SK-N-SH (cell line): ENCODE measurements at regions not wholly inside any gene's neighbourhood (a gene's known extent, or its start where the extent isn't known, plus 50 kb on each side); places are given as distances from the start of the nearest gene placed in this dataset.

ENCODE experiments used
- CTCF ChIA-PET: fragments of 300-600, 350-600 bp; formaldehyde crosslinking; extraction: SDS; loops from one replicate; lab custom pipeline; 2021; lab: Yijun Ruan, JAX
- POLR2A ChIA-PET: fragments of 350-600 bp; sonication (Branson Sonifier 250); formaldehyde crosslinking; extraction: SDS; loops from one replicate; lab custom pipeline; 2020; ENCODE audit warnings: antibody characterized with exemption, inconsistent platforms; lab: Yijun Ruan, JAX
- DNase-seq: peaks from one replicate; pipeline ENCODE4 v3.0.0; 2012
- H2AFZ ChIP-seq: fragments of 200-600 bp; sonication (generic); 2 replicates; pipeline ENCODE4 v1.8.1; 2016; ENCODE audit warnings: antibody characterized with exemption, mild to moderate bottlenecking, low read depth
- H3F3A ChIP-seq: fragments of 200-600 bp; sonication (generic); replicated peaks from 2 replicates; pipeline ENCODE3; 2016; ENCODE audit warnings: antibody characterized with exemption, mild to moderate bottlenecking; ENCODE audit not compliant: insufficient read depth
- H3K27ac ChIP-seq, 2 experiments: fragments of 200-500 bp in 1 of 2; fragments of 200-600 bp in 1 of 2; sonication (Bioruptor generic) in 1 of 2; sonication (generic), shearing (Covaris generic) in 1 of 2; 2 replicates each; pipeline versions ENCODE4 v1.5.1 to v1.6.1; 2014 to 2016; ENCODE audit warnings: low read depth in 2 of 2, inconsistent platforms in 1 of 2, low read length in 1 of 2, mild to moderate bottlenecking in 1 of 2, mixed read lengths in 1 of 2
- H3K27me3 ChIP-seq: fragments of 200-600 bp; sonication (generic), shearing (Covaris generic); 2 replicates; pipeline ENCODE4 v1.6.1; 2016; ENCODE audit warnings: mixed run types; ENCODE audit not compliant: insufficient read depth
- H3K36me3 ChIP-seq, 2 experiments: fragments of 200-500 bp in 1 of 2; fragments of 200-600 bp in 1 of 2; sonication (Bioruptor generic) in 1 of 2; sonication (generic) in 1 of 2; replicated peaks in 1 of 2; 2 replicates each; pipeline versions ENCODE3 to v1.5.1; 2014 to 2016; ENCODE audit warnings: low read length in 1 of 2, mild to moderate bottlenecking in 1 of 2; ENCODE audit not compliant: insufficient read depth in 2 of 2, control insufficient read depth in 1 of 2
- H3K4me1 ChIP-seq, 2 experiments: fragments of 200-500 bp in 1 of 2; fragments of 200-600 bp in 1 of 2; sonication (Bioruptor generic) in 1 of 2; sonication (generic), shearing (Covaris generic) in 1 of 2; 2 replicates each; pipeline versions ENCODE4 v1.5.1 to v1.6.1; 2014 to 2016; ENCODE audit warnings: low read depth in 1 of 2, low read length in 1 of 2, mixed run types in 1 of 2; ENCODE audit not compliant: insufficient read depth in 2 of 2, control insufficient read depth in 1 of 2
- H3K4me2 ChIP-seq: fragments of 200-600 bp; sonication (generic), shearing (Covaris generic); 2 replicates; pipeline ENCODE4 v1.6.1; 2017; ENCODE audit warnings: mixed run types
- H3K4me3 ChIP-seq, 2 experiments: fragments of 200-500 bp in 1 of 2; fragments of 200-600 bp in 1 of 2; sonication (Bioruptor generic) in 1 of 2; sonication (generic), shearing (Covaris generic) in 1 of 2; 2 replicates each; pipeline versions ENCODE4 v1.5.1 to v1.8.1; 2014 to 2016; ENCODE audit warnings: low read depth in 2 of 2, inconsistent platforms in 1 of 2, low read length in 1 of 2, mild to moderate bottlenecking in 1 of 2, mixed read lengths in 1 of 2, moderate library complexity in 1 of 2
- H3K79me2 ChIP-seq: fragments of 200-600 bp; sonication (generic); 2 replicates; pipeline ENCODE4 v1.8.1; 2017; ENCODE audit warnings: mild to moderate bottlenecking; ENCODE audit not compliant: insufficient read depth
- H3K9ac ChIP-seq: fragments of 200-600 bp; sonication (generic); 2 replicates; pipeline ENCODE4 v1.6.1; 2017; ENCODE audit warnings: mixed run types
- H3K9me2 ChIP-seq: fragments of 200-600 bp; sonication (generic); 2 replicates; pipeline ENCODE4 v1.6.1; 2017; ENCODE audit warnings: mixed run types
- H3K9me3 ChIP-seq: fragments of 200-600 bp; sonication (generic); 2 replicates; pipeline ENCODE4 v1.6.1; 2017; ENCODE audit warnings: mixed run types, mild to moderate bottlenecking, moderate library complexity
- H4K20me1 ChIP-seq: fragments of 200-600 bp; sonication (generic); 2 replicates; pipeline ENCODE4 v1.6.1; 2017; ENCODE audit warnings: mild to moderate bottlenecking, mixed run types; ENCODE audit not compliant: insufficient read depth
- EP300 ChIP-seq, 2 experiments: IDR thresholded peaks; 2 replicates each; pipeline versions ENCODE4 v1.4.0 to v1.6.1; 2012; ENCODE audit warnings: borderline replicate concordance in 1 of 2, low read depth in 1 of 2, low read length in 1 of 2
- EZH2phosphoT487 ChIP-seq: fragments of 200-600 bp; sonication (generic); IDR thresholded peaks from 2 replicates; pipeline ENCODE4 v1.6.1; 2017; ENCODE audit warnings: low read depth, mixed run types, mild to moderate bottlenecking, antibody characterized with exemption, moderate library complexity, borderline replicate concordance
- MEF2A ChIP-seq: IDR thresholded peaks from 2 replicates; pipeline ENCODE4 v1.4.0; 2012; ENCODE audit warnings: low read depth, borderline replicate concordance
- PBX3 ChIP-seq: IDR thresholded peaks from 2 replicates; pipeline ENCODE4; 2012
- POLR2AphosphoS5 ChIP-seq: IDR thresholded peaks from 2 replicates; pipeline ENCODE4 v1.6.1; 2012; ENCODE audit warnings: low read depth, low read length
- RAD21 ChIP-seq: IDR thresholded peaks from 2 replicates; pipeline ENCODE4 v1.6.1; 2012; ENCODE audit warnings: mild to moderate bottlenecking, low read length
- RCOR1 ChIP-seq: fragments of 150-350 bp; IDR thresholded peaks from 2 replicates; pipeline ENCODE4 v1.6.1; 2017; ENCODE audit warnings: antibody characterized with exemption, low read length
- TCF12 ChIP-seq: IDR thresholded peaks from 2 replicates; pipeline ENCODE4 v1.4.0; 2012
- USF2 ChIP-seq: fragments of 150-350 bp; IDR thresholded peaks from 2 replicates; pipeline ENCODE4 v1.6.1; 2017; ENCODE audit warnings: antibody characterized with exemption, low read length, low read depth, borderline replicate concordance
- ZBTB33 ChIP-seq: IDR thresholded peaks from 2 replicates; pipeline ENCODE4 v1.4.0; 2012; ENCODE audit warnings: low read depth, borderline replicate concordance
- WGBS: methylation state at CpG from one replicate; pipeline ENCODE4 v1.1.6; 2017; ENCODE audit warnings: low lambda C conversion rate; 5-methylcytosine and 5-hydroxymethylcytosine counted together
- TF ChIP-seq, protein P1 (sequence below): IDR thresholded peaks from 2 replicates; pipeline ENCODE4 v1.4.0; 2012; ENCODE audit warnings: low read depth

DNA sequence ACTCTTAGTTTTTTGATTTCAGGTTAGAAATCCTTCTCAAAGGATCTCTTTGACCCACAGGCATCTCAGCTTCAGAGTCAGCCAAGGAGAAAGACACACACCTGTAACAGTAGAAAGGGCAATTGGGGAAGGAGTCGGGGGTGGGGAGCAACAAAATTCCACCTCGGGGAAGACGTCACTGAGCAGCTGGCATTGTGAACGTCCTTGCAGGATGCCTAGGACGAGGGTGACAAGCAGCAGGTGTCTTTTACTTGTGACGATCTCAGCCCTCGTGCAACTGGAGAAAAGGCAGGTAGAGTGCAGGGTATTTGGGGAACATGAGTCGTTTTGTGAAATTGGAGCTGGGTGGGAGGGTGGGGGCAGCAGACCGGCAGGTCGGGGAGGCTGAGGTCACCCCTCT lies 627.0 kb downstream of the ACTR3B start:
- Histone ChIP-seq H2AFZ (no peak overlapping the region), H3K27ac (no peak overlapping the region), H3K9me3 (peaks cover 4% of the 10 kb centered on the region; the same call in 1 of the 2 replicates), H4K20me1 (no peaks in the 10 kb centered on the region), H3K4me2 (no peak overlapping the region), H3K9ac (no peak overlapping the region), H3K79me2 (no peaks in the 10 kb centered on the region), H3K9me2 (no peaks in the 10 kb centered on the region), H3K4me3 (no peak overlapping the region), H3K36me3 (no peaks in the 10 kb centered on the region), H3K4me1 (no peaks in the 10 kb centered on the region), H3F3A (no peaks in the 10 kb centered on the region), H3K27me3 (no peaks in the 10 kb centered on the region)
- WGBS: under 1% methylated on average over 10 of the region's 10 CpGs
- DNase-seq: no peak
- TF ChIP-seq EZH2phosphoT487: no peak
- TF ChIP-seq TCF12: no peak
- TF ChIP-seq ZBTB33: no peak
- TF ChIP-seq POLR2AphosphoS5: no peak
- ChIA-PET POLR2A (no interaction called here), CTCF (interaction anchor here (1.2 kb wide), 1 partner anchor 11 kb away, joined by 3 read pairs; no protein-coding TSS in a partner anchor)

- H3F3A ChIP-seq: no peaks in the 10 kb centered on the region
- no peak overlapping the region for H3K27ac ChIP-seq
- no peaks in the 10 kb centered on the region for H3K27me3 ChIP-seq
- POLR2A ChIA-PET: no interaction called here
- H4K20me1 ChIP-seq: no peaks in the 10 kb centered on the region
- no peak for DNase-seq
- H3K36me3 ChIP-seq: no peaks in the 10 kb centered on the region
- no peak for TF ChIP-seq EP300 (IDR thresholded peaks at IDR 0.05; ENCODE audit: borderline replicate concordance in 1 of 2, low read depth in 1 of 2, low read length in 1 of 2)
- TF ChIP-seq, protein P1, sequence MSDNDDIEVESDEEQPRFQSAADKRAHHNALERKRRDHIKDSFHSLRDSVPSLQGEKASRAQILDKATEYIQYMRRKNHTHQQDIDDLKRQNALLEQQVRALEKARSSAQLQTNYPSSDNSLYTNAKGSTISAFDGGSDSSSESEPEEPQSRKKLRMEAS: no peak
- no peak for TF ChIP-seq USF2
- H3K4me2 ChIP-seq: no peak overlapping the region
- CTCF ChIA-PET: interaction anchor here (1.4 kb wide), 1 partner anchor 10 kb away, joined by 3 read pairs; no protein-coding TSS in a partner anchor
- no peak overlapping the region for H2AFZ ChIP-seq
- H3K79me2 ChIP-seq: no peaks in the 10 kb centered on the region
- H3K4me3 ChIP-seq: no peak overlapping the region
- H3K9me3 ChIP-seq: peaks cover 7% of the 10 kb centered on the region; the same call in 1 of the 2 replicates
- H3K4me1 ChIP-seq: no peaks in the 10 kb centered on the region
- no peaks in the 10 kb centered on the region for H3K9me2 ChIP-seq
- H3K9ac ChIP-seq: no peak overlapping the region
Measured at GRCh38 chr7:153388611-153389010, 629.1 kb downstream of the ACTR3B start.

GRCh38 chr7:153389261-153389660 lies 629.7 kb downstream of the ACTR3B start:
- no peak for DNase-seq
- Histone ChIP-seq H3K9me3 (peaks cover 12% of the 10 kb centered on the region; the same call in 1 of the 2 replicates), H3K27ac (no peak overlapping the region), H3K4me2 (no peak overlapping the region), H3K36me3 (no peaks in the 10 kb centered on the region), H3K4me3 (no peak overlapping the region), H3K79me2 (no peaks in the 10 kb centered on the region), H3F3A (no peaks in the 10 kb centered on the region), H3K9ac (no peak overlapping the region), H3K4me1 (no peaks in the 10 kb centered on the region), H3K27me3 (no peaks in the 10 kb centered on the region), H4K20me1 (no peaks in the 10 kb centered on the region), H3K9me2 (no peaks in the 10 kb centered on the region), H2AFZ (no peak overlapping the region)
- 2% methylated on average over 3 of the region's 3 CpGs for WGBS
- CTCF ChIA-PET: interaction anchor here (1.4 kb wide), 1 partner anchor 11 kb away, joined by 3 read pairs; no protein-coding TSS in a partner anchor
- POLR2A ChIA-PET: no interaction called here
- TF ChIP-seq RAD21: no peak
- no peak for TF ChIP-seq RCOR1
- TF ChIP-seq USF2: no peak
- no peak for TF ChIP-seq MEF2A
- no peak for TF ChIP-seq PBX3
